Tibial nerve (tissue), 4 donors: ENCODE measurements at regions not wholly inside any gene's neighbourhood (a gene's known extent, or its start where the extent isn't known, plus 50 kb on each side); places are given as distances from the start of the nearest gene placed in this dataset.

Source experiments
- DNase-seq, 2 donors: peaks; one replicate each; pipeline ENCODE4 v3.0.0-alpha.2; 2019; ENCODE audit warnings: low spot score in 2 of 2
- H3K27ac ChIP-seq, 4 donors: fragments of 200-600 bp; sonication (generic) in 3 of 4; one replicate each; pipeline ENCODE4 v1.5.1; 2017 to 2019; ENCODE audit warnings: mild to moderate bottlenecking in 1 of 4
- H3K27me3 ChIP-seq, 2 donors: fragments of 200-600 bp; sonication (generic) in 1 of 2; one replicate each; pipeline versions ENCODE4 v1.5.1 to v1.6.0; 2017 to 2019
- H3K36me3 ChIP-seq, 3 donors: fragments of 200-600 bp; sonication (generic); one replicate each; pipeline ENCODE4 v1.5.1; 2018 to 2019
- H3K4me1 ChIP-seq, 4 donors: fragments of 200-600 bp; sonication (generic) in 3 of 4; one replicate each; pipeline ENCODE4 v1.5.1; 2017 to 2019
- H3K4me3 ChIP-seq, 4 donors: fragments of 200-600 bp; sonication (generic) in 3 of 4; one replicate each; pipeline ENCODE4 v1.5.1; 2017 to 2019; ENCODE audit warnings: mild to moderate bottlenecking in 1 of 4, moderate library complexity in 1 of 4
- H3K9me3 ChIP-seq, 4 donors: fragments of 200-600 bp; sonication (generic) in 3 of 4; one replicate each; pipeline ENCODE4 v1.5.1; 2017 to 2019
- EP300 ChIP-seq, 2 donors: sonication (generic); formaldehyde crosslinking; IDR thresholded peaks; one replicate each; pipeline ENCODE4 v1.6.1; 2017; ENCODE audit warnings: antibody characterized with exemption in 2 of 2, mild to moderate bottlenecking in 1 of 2
- POLR2A ChIP-seq, 2 donors: fragments of 450-650 bp; IDR thresholded peaks; one replicate each; pipeline ENCODE4 v1.6.1; 2017; ENCODE audit warnings: antibody characterized with exemption in 2 of 2, mild to moderate bottlenecking in 2 of 2, moderate library complexity in 2 of 2
- WGBS, 2 donors: methylation state at CpG; one replicate each; pipeline ENCODE4 v1.1.5; 2018; 5-methylcytosine and 5-hydroxymethylcytosine counted together
- TF ChIP-seq, protein P1 (sequence below), 5 experiments: fragments of 200-600 bp in 3 of 5; fragments of 450-650 bp in 2 of 5; sonication (generic) in 3 of 5; IDR thresholded peaks; one replicate each; pipeline ENCODE4 v1.5.1; 2016 to 2019; ENCODE audit warnings: antibody characterized with exemption in 5 of 5, mild to moderate bottlenecking in 3 of 5, moderate library complexity in 2 of 5

DNA sequence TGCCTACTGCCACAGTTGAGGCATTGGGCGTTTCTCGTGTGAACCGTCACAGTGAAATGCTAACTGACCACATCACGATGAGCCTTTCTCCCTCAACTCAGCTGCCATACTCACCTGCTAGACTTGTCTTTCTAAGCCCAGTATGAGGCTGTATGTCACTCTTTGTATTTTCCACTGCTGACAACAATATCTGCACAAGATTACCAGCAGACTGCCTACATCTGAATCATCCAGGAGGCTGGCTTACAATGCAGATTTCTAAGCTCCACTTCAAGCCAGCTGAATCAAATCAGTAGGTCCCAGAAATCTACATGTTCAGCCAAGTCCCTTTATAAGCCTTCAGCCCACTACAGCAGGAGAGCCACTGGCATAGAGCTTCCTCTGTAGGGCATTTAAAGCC, 355.0 kb upstream of the DUSP10 start:
- Histone ChIP-seq H3K4me1 (peaks cover 0 to 6% (median 0%) of the 10 kb centered on the region in 4 donors), H3K27ac (no peak overlapping the region), H3K36me3 (no peaks in the 10 kb centered on the region), H3K27me3 (no peaks in the 10 kb centered on the region), H3K4me3 (no peak overlapping the region), H3K9me3 (no peaks in the 10 kb centered on the region)
- TF ChIP-seq, protein P1, sequence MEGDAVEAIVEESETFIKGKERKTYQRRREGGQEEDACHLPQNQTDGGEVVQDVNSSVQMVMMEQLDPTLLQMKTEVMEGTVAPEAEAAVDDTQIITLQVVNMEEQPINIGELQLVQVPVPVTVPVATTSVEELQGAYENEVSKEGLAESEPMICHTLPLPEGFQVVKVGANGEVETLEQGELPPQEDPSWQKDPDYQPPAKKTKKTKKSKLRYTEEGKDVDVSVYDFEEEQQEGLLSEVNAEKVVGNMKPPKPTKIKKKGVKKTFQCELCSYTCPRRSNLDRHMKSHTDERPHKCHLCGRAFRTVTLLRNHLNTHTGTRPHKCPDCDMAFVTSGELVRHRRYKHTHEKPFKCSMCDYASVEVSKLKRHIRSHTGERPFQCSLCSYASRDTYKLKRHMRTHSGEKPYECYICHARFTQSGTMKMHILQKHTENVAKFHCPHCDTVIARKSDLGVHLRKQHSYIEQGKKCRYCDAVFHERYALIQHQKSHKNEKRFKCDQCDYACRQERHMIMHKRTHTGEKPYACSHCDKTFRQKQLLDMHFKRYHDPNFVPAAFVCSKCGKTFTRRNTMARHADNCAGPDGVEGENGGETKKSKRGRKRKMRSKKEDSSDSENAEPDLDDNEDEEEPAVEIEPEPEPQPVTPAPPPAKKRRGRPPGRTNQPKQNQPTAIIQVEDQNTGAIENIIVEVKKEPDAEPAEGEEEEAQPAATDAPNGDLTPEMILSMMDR (IDR thresholded peaks at IDR 0.05): no peak
- TF ChIP-seq POLR2A (IDR thresholded peaks at IDR 0.05) (no peak), EP300 (IDR thresholded peaks at IDR 0.05) (no peak)
- DNase-seq: no peak
- WGBS, 2 donors: 84 to 92% methylated on average over 4 of the region's 4 CpGs

DNA sequence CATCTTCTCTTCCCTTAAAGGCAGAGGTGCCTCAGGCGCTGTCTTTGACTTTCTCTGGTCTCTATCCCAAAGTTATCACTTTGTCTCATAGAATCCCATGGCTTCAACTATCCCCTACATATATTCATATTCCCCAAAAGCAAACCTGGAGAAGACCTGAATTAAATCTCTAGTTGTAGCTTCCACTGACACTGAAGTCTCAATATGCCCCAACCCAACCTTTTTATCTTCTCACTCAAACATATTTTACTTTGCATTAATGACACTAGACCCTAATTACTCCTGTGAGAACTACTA, 354.5 kb upstream of the DUSP10 start:
- 89 to 94% methylated on average over 1 of the region's 1 CpG for WGBS, 2 donors
- Histone ChIP-seq H3K27ac (no peak overlapping the region), H3K4me1 (peaks cover 0 to 6% (median 0%) of the 10 kb centered on the region in 4 donors), H3K4me3 (no peak overlapping the region), H3K9me3 (no peaks in the 10 kb centered on the region), H3K36me3 (no peaks in the 10 kb centered on the region), H3K27me3 (no peaks in the 10 kb centered on the region)
- TF ChIP-seq POLR2A (IDR thresholded peaks at IDR 0.05) (no peak), EP300 (IDR thresholded peaks at IDR 0.05) (no peak)
- TF ChIP-seq, protein P1 (IDR thresholded peaks at IDR 0.05): no peak
- DNase-seq: no peak

DNA sequence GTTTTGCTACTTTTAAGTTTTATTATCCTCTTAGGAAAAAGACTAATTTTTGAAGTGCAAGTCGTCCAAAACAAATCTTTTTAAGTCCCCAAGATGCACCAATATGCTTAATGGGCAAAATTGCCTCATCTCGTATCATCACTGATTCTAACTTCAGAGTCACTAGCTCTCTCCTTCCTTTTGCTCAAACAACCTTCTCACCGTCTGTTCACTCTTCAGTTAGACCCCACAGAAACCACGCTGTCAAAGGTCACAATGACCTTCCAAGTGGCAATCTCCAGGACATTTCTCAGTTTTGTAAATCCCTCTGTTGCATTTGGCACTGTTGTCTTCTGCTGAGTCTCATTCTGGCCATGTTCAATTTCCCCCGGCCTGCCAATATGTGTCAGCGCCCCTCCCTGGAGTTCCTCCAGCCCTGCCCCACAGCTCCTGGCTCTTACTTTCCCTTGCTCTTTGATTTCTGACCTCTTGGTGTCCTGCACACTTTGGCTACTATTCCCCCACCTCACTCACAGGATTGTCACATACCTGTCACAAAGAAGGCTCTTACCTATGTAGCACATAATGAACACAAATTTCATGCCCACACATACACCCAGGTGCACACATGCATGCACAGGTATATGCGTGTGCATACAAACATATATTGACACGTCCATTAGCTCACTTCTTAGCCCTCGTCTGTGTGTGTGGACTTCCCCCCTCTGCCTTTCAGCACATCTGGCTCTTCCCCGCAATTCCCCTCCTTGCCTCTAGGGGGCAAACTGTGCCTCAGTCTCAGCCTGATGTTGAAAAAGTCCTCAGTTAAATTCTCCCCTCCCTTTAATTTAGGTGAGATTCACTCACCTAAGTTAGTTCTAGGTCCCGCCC, 354.0 kb upstream of the DUSP10 start:
- TF ChIP-seq, protein P1 (IDR thresholded peaks at IDR 0.05): peak; percentile 23 to 78 (median 52)
- TF ChIP-seq EP300 (IDR thresholded peaks at IDR 0.05): no peak
- no peak for TF ChIP-seq POLR2A (IDR thresholded peaks at IDR 0.05)
- Histone ChIP-seq H3K27ac (no peak overlapping the region), H3K27me3 (no peaks in the 10 kb centered on the region), H3K4me3 (no peak overlapping the region), H3K9me3 (no peaks in the 10 kb centered on the region), H3K36me3 (no peaks in the 10 kb centered on the region), H3K4me1 (peaks cover 0 to 6% (median 0%) of the 10 kb centered on the region in 4 donors)
- DNase-seq: peak in 1 of 2 donors; percentile 23
- 54 to 55% methylated on average over 11 of the region's 11 CpGs for WGBS, 2 donors

DNA sequence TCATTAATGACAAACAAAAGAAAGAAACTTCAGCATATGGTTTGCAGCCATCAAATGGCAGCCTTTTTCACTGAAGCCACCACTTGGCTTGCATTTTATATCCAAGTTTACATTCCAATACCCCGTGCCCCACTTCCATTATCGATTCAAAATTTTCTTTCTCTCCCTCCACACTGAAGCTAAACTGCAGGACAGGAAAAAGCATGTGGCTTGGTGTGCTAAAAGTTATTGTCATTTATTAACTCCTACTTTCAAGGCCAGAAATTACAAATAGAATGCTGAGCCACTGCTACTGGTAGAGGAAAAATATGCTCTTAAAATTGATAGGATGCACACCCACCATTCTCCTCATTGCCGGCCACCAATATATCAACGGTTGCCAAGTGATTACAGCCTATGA, 351.6 kb upstream of the DUSP10 start:
- H3K27ac ChIP-seq: no peak overlapping the region
- TF ChIP-seq POLR2A (IDR thresholded peaks at IDR 0.05) (no peak), EP300 (IDR thresholded peaks at IDR 0.05) (no peak)
- TF ChIP-seq, protein P1 (IDR thresholded peaks at IDR 0.05): no peak
- no peak for DNase-seq
- no peaks in the 10 kb centered on the region for H3K27me3 ChIP-seq
- no peak overlapping the region for H3K4me3 ChIP-seq
- WGBS, 2 donors: 72 to 84% methylated on average over 4 of the region's 4 CpGs
- peaks cover 0 to 6% (median 0%) of the 10 kb centered on the region in 4 donors for H3K4me1 ChIP-seq
- no peaks in the 10 kb centered on the region for H3K36me3 ChIP-seq
- no peaks in the 10 kb centered on the region for H3K9me3 ChIP-seq

DNA sequence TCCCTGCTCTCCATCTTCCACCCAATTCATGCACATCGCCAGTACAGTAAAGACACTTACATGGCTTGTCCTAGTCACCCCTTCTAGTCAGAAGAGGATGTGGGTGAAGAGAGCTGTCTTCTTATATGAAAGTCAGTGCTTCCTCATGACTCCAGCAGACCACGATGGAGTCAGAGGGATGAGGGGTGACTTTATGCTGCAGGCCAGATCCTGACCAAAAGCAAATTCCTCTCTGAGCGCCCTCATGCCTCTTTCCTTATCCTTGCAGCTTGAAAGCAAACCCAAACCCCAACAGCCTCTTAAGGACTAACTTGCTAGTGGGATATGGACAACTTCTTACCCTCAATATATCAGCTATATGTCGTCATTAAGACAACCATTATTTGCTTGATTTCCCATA, 348.2 kb upstream of the DUSP10 start:
- Histone ChIP-seq H3K9me3 (no peaks in the 10 kb centered on the region), H3K36me3 (no peaks in the 10 kb centered on the region), H3K27me3 (no peaks in the 10 kb centered on the region), H3K4me1 (no peaks in the 10 kb centered on the region), H3K27ac (no peak overlapping the region), H3K4me3 (no peak overlapping the region)
- DNase-seq: no peak
- WGBS, 2 donors: 84 to 93% methylated on average over 4 of the region's 4 CpGs
- TF ChIP-seq EP300 (IDR thresholded peaks at IDR 0.05): no peak
- TF ChIP-seq, protein P1 (IDR thresholded peaks at IDR 0.05): no peak
- no peak for TF ChIP-seq POLR2A (IDR thresholded peaks at IDR 0.05)
